GM19438 (cell line): ENCODE measurements at regions not wholly inside any gene's neighbourhood (a gene's known extent, or its start where the extent isn't known, plus 50 kb on each side); places are given as distances from the start of the nearest gene placed in this dataset.
"Not testable (repeated sequence)": the region's sequence is repeated elsewhere in the genome, so short reads cannot be mapped to it uniquely, and the experiment has no call there.

Experiments used
- ATAC-seq: cut with Tn5 transposase; IDR thresholded peaks from one replicate; pipeline ENCODE4 v1.9.1; 2021; ENCODE audit warnings: low read depth; ENCODE audit not compliant: unreplicated experiment

GRCh38 chr10:108338146-108338545, 1173.6 kb upstream of the SORCS1 start:
- ATAC-seq, result no peak

DNA sequence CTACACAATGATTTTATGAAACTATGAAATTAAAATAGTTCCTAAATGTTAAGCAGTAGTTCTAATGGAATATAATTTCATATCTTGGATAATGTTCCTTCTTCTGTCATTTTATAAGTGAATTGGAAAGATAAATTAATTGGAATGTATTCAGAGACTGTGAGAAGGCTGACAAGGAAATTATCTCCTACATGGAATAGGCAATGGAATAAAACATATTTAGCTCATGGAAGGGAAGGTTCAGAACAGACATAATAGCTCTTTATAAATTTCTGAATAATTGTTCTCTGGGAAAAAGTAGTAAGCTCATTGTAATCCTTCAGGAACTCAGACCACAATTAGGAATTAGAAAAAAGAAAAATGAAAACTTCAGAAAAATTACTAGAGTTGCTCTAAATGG, 1172.3 kb upstream of the SORCS1 start:
- no peak for ATAC-seq

DNA sequence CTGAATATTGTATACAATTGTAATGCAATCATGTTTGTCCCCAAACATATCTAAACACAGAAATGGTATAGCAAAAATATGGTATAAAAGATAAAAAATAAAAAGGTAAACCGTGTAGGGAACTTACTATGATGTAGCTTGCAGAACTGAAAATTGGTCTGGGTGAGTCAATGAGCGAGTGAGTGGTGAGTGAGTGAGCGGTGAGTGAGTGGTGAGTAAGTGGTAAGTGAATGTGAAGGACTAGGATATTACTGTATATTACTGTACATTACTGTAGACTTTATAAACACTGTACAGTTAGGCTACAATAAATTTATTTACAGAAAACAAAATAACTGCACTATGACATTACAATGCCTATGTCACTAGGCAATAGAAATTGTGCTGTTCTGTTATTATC, 1163.2 kb upstream of the SORCS1 start:
- no peak for ATAC-seq

DNA sequence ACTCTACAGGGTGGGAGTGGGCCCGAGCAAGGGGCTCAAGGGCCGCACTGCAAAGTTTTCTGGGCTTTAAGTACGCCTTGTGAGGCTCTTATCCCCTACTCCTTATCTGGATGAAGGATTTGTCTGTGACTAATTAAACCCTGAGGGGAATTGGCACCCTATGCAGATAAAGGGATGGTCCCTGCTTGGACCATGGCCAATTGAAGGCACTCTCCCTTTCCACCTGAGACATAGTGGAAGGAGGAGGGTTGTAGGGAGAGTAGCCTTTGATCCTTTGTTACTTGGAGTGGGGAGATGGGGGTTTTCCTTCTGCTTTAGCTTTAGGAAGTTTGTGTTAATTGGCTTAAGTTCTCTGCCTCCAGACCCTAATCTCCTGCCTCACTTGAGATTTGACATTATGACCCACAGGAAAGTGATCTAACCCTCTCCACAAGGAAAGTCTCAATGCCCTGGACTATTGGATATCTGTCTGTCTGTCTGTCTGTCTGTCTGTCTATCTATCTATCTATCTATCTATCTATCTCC, 1158.8 kb upstream of the SORCS1 start:
- no peak for ATAC-seq

- ATAC-seq, result no peak
Measured at GRCh38 chr10:108319434-108320222, 1155.1 kb upstream of the SORCS1 start.

DNA sequence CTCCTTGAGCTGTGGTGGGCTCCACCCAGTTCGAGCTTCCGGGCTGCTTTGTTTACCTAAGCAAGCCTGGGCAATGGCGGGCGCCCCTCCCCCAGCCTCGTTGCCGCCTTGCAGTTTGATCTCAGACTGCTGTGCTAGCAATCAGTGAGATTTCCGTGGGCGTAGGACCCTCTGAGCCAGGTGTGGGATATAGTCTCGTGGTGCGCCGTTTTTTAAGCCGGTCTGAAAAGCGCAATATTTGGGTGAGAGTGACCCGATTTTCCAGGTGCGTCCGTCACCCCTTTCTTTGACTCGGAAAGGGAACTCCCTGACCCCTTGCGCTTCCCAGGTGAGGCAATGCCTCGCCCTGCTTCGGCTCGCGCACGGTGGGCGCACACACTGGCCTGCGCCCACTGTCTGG, 1151.1 kb upstream of the SORCS1 start:
- ATAC-seq, result not testable (repeated sequence)

GRCh38 chr10:108307925-108308312, 1143.4 kb upstream of the SORCS1 start:
- no peak for ATAC-seq

- ATAC-seq, result no peak
Measured at GRCh38 chr10:108307250-108307924, 1142.9 kb upstream of the SORCS1 start.

GRCh38 chr10:108303149-108303548, 1138.6 kb upstream of the SORCS1 start:
- no peak for ATAC-seq

GRCh38 chr10:108301002-108301401, 1136.5 kb upstream of the SORCS1 start:
- ATAC-seq, result no peak

GRCh38 chr10:108290823-108291222, 1126.3 kb upstream of the SORCS1 start:
- no peak for ATAC-seq

DNA sequence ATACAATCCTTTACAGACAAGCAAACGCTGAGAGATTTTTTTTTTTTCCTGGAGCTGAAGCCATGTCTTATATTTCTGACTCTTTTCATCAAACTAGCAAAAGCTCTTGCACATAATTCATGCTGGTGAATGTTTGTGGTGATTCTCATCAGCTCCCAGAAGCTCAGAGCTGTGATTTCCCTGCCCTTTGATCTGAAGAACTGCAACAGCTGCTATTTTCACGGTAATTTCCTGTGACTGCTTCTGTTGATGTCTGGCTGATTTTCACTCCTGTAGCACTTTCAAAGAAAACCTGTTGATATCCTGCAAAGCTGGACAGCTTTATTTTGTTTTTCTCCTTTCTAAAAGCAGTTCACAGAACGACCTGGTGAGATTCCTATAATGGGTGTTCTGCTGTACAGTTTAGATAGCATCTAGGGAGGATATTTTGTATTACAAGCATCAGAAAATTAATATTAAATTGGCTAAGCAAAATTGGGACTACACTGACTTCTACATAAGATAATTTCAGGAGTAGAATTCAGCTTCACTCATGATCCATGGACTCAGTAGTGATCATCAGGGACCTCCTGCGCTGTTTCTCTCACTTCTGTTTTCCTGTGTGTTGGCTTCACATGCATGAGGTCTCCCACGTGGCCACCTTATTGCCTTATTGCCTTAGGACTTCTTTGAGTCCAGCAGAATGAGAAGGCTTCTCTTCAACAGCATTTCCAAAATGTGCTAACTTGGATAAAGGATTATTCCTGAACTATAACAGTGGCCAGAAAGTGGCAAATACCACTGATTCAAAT, 1111.6 kb upstream of the SORCS1 start:
- no peak for ATAC-seq

- no peak for ATAC-seq
Measured at GRCh38 chr10:108260383-108260906, 1095.9 kb upstream of the SORCS1 start.

GRCh38 chr10:108254089-108254488, 1089.6 kb upstream of the SORCS1 start:
- no peak for ATAC-seq

- no peak for ATAC-seq
Measured at GRCh38 chr10:108252771-108253170, 1088.3 kb upstream of the SORCS1 start.

DNA sequence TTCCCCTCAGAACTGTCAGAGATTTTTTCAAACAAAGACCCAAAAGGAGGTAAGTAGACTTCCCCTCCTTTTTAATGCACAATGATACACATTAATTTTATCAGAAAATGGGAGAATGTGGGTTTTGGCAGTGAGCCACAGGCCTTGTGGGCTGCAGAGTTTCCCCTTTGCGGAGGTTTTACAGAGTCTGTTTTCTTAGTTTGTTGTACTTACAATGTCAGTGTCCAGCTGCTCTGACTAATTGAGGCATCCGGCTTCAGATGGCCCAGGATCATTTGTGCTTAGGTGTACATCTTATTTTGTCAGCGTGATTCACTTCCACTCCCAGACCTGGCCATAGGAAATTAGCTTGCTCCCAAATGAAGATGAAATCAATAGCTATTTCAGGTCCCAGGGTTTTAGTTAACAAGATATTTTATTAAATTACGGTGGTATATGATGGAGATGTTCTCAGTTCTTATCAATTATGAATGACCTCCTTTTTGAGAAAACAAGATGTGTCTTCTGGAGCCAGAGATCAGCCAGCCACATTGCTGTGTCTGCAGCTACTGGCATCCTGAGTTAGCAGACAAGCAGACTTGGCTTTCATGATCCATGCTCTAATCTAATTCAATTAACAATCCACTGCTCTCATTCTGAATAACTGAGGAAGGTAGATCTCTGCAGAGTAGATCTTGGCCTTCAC, 1086.6 kb upstream of the SORCS1 start:
- ATAC-seq, result no peak

- no peak for ATAC-seq
Measured at GRCh38 chr10:108249940-108250339, 1085.4 kb upstream of the SORCS1 start.

DNA sequence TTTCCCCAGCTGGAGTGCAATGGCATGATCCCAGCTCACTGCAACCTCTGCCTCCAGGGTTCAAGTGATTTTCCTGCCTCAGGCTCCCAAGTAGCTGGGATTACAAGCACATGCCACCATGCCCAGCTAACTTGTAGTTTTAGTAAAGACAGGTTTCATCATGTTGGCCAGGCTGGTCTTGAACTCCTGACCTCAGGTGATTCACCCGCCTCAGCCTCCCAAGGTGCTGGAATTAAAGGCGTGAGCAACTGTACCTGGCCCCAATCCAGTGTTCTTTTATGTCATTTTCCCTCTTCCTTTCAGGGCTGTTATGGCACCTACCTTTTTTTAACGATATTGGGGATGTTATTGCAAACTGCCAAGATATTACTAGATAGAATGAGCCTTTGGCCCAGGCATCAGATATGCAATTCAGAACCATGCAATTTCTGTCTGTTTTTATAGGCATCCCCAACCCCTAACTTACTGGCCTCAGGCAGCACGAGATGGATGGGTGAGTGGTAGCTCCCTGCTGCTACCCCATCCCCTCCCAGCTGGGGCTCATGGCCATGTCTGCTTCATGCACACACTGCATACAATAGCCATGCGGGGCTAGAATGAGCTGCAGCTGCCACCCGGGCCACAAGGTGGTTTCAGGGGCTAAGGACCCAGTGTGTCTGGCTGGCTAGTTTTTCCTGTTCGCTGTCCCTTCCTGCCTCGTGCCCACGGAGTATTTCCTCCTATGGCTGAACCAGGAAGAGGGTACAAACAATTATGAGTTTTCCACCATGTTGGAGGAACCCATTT, 1080.1 kb upstream of the SORCS1 start:
- no peak for ATAC-seq

DNA sequence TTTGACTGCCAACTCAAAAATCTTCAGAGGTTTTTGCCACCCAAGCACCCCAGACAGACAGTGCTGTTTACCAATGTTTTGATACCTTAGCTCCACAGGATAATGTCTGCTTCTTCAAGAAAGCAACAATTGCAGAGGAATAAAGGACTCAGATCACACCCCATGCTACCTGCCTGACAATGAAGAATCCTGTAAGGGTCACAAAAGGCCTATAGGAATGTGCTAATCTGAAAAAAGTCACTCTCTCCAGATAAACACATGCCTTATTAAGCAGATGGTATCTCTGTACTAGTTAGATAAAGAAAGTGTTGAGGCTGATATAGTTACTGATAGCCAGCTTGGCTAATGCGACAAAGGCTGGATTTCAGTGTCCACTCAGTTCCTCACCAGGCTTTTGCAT, 1076.7 kb upstream of the SORCS1 start:
- no peak for ATAC-seq

- no peak for ATAC-seq
Measured at GRCh38 chr10:108238261-108238660, 1073.8 kb upstream of the SORCS1 start.
